A673 (cell line): ENCODE measurements at regions not wholly inside any gene's neighbourhood (a gene's known extent, or its start where the extent isn't known, plus 50 kb on each side); places are given as distances from the start of the nearest gene placed in this dataset.

Experiments used
- EZH2 ChIP-seq: fragments of 200-600 bp; sonication (generic); IDR thresholded peaks from 2 replicates; pipeline ENCODE4 v1.6.1; 2017; ENCODE audit warnings: borderline replicate concordance, low read depth, mild to moderate bottlenecking, mixed read lengths, antibody characterized with exemption, low read length; ENCODE audit not compliant: poor library complexity, severe bottlenecking
- TF ChIP-seq, protein P1 (sequence below): fragments of 300-800, 200-600 bp; sonication (generic); conservative IDR thresholded peaks from 2 replicates; pipeline ENCODE4 v1.5.1; 2017; ENCODE audit warnings: low read depth, mild to moderate bottlenecking, antibody characterized with exemption, low read length, moderate library complexity, mixed read lengths

- TF ChIP-seq, protein P1, sequence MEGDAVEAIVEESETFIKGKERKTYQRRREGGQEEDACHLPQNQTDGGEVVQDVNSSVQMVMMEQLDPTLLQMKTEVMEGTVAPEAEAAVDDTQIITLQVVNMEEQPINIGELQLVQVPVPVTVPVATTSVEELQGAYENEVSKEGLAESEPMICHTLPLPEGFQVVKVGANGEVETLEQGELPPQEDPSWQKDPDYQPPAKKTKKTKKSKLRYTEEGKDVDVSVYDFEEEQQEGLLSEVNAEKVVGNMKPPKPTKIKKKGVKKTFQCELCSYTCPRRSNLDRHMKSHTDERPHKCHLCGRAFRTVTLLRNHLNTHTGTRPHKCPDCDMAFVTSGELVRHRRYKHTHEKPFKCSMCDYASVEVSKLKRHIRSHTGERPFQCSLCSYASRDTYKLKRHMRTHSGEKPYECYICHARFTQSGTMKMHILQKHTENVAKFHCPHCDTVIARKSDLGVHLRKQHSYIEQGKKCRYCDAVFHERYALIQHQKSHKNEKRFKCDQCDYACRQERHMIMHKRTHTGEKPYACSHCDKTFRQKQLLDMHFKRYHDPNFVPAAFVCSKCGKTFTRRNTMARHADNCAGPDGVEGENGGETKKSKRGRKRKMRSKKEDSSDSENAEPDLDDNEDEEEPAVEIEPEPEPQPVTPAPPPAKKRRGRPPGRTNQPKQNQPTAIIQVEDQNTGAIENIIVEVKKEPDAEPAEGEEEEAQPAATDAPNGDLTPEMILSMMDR, result peak; percentile 46
- no peak for TF ChIP-seq EZH2
Measured at GRCh38 chr6:4018171-4018923, 60.6 kb downstream of the FAM217A start.
